Endothelial cell of umbilical vein (primary cell): ENCODE measurements at regions not wholly inside any gene's neighbourhood (a gene's known extent, or its start where the extent isn't known, plus 50 kb on each side); places are given as distances from the start of the nearest gene placed in this dataset.

ENCODE experiments used
- BruUV-seq: library from RNA; stranded (reverse); fragments of 400-500 nt; replicated peaks from 2 replicates; lab custom pipeline; 2021; lab: Mats Ljungman, UMichigan
- CTCF ChIA-PET: fragments of 300-600, 350-600 bp; sonication (Branson Sonifier 250); formaldehyde crosslinking; loops from one replicate; lab custom pipeline; 2021; ENCODE audit warnings: antibody characterized with exemption, inconsistent platforms; lab: Charles Lee
- POLR2A ChIA-PET: fragments of 300-600, 350-600 bp; sonication (Branson Sonifier 250); formaldehyde crosslinking; loops from one replicate; lab custom pipeline; 2021; ENCODE audit warnings: antibody characterized with exemption, inconsistent platforms; lab: Charles Lee
- DNase-seq: peaks from one replicate; pipeline ENCODE4 v3.0.0-alpha.2; 2011; ENCODE audit warnings: low read depth, low spot score
- FAIRE-seq: peaks from 2 replicates; lab custom pipeline; 2011; peaks lifted over from hg19 to GRCh38; lab: Jason Lieb, UNC
- H2AFZ ChIP-seq: 2 replicates; pipeline ENCODE4 v1.6.0; 2012; ENCODE audit warnings: low read depth, low read length, control low read depth, inconsistent platforms
- H3K27ac ChIP-seq: 2 replicates; pipeline ENCODE4 v1.5.1; 2011; ENCODE audit warnings: low read depth, mild to moderate bottlenecking, control low read depth, low read length, moderate library complexity; ENCODE audit not compliant: insufficient read depth
- H3K27me3 ChIP-seq, 2 experiments: 2 replicates each; pipeline versions ENCODE4 v1.6.0 to v1.6.1; 2011; ENCODE audit warnings: low read length in 2 of 2, mixed read lengths in 1 of 2; ENCODE audit not compliant: control insufficient read depth in 2 of 2, insufficient read depth in 2 of 2
- H3K36me3 ChIP-seq, 2 experiments: 2 replicates in 1 of 2; 3 replicates in 1 of 2; pipeline ENCODE4 v1.5.1; 2011; ENCODE audit warnings: low read length in 2 of 2, mild to moderate bottlenecking in 1 of 2, moderate library complexity in 1 of 2; ENCODE audit not compliant: control insufficient read depth in 2 of 2, insufficient read depth in 2 of 2; ENCODE audit errors: extremely low read depth in 1 of 2
- H3K4me1 ChIP-seq: 3 replicates; pipeline ENCODE4 v1.5.1; 2011; ENCODE audit warnings: mild to moderate bottlenecking, low read length; ENCODE audit not compliant: control insufficient read depth, insufficient read depth; ENCODE audit errors: extremely low read depth
- H3K4me2 ChIP-seq: 2 replicates; pipeline ENCODE4 v1.6.1; 2011; ENCODE audit warnings: low read length, control low read depth, mixed read lengths; ENCODE audit not compliant: insufficient read depth
- H3K4me3 ChIP-seq, 3 experiments: fragments of 200-600 bp in 1 of 3; sonication (generic), shearing (Covaris generic) in 1 of 3; replicated peaks in 1 of 3; 2 replicates each; pipeline ENCODE4 v1.5.1; 2011 to 2016; ENCODE audit warnings: control low read depth in 3 of 3, low read length in 3 of 3, mild to moderate bottlenecking in 2 of 3, inconsistent platforms in 1 of 3, low read depth in 1 of 3, moderate library complexity in 1 of 3; ENCODE audit not compliant: insufficient read depth in 1 of 3
- H3K79me2 ChIP-seq: 2 replicates; pipeline ENCODE4 v1.6.0; 2012; ENCODE audit warnings: low read length, inconsistent platforms; ENCODE audit not compliant: control insufficient read depth, insufficient read depth
- H3K9ac ChIP-seq: replicated peaks from 2 replicates; pipeline ENCODE3; 2011; ENCODE audit warnings: low read length, control low read depth; ENCODE audit not compliant: insufficient read depth; ENCODE audit errors: extremely low read depth
- H3K9me1 ChIP-seq: replicated peaks from 3 replicates; pipeline ENCODE4 v1.6.0; 2011; ENCODE audit warnings: mild to moderate bottlenecking, low read length; ENCODE audit not compliant: control insufficient read depth, insufficient read depth; ENCODE audit errors: extremely low read depth
- H3K9me3 ChIP-seq: replicated peaks from 2 replicates; pipeline ENCODE4 v1.5.1; 2012; ENCODE audit warnings: low read length, inconsistent platforms; ENCODE audit not compliant: control insufficient read depth, insufficient read depth
- H4K20me1 ChIP-seq: replicated peaks from 2 replicates; pipeline ENCODE3; 2011; ENCODE audit warnings: mild to moderate bottlenecking, low read length; ENCODE audit not compliant: control insufficient read depth, insufficient read depth; ENCODE audit errors: extremely low read depth
- CTCF ChIP-seq, 2 donors: IDR thresholded peaks; 1 replicate in 1 of 2; 2 replicates in 1 of 2; pipeline ENCODE4 v1.5.1; 2011; ENCODE audit warnings: low read length in 2 of 2, mild to moderate bottlenecking in 2 of 2, moderate library complexity in 2 of 2, control low read depth in 1 of 2, inconsistent platforms in 1 of 2, low read depth in 1 of 2; ENCODE audit not compliant: insufficient read depth in 1 of 2; ENCODE audit errors: extremely low read depth in 1 of 2
- EZH2 ChIP-seq: IDR thresholded peaks from 2 replicates; pipeline ENCODE4 v1.6.1; 2012; ENCODE audit warnings: borderline replicate concordance, low read depth, mild to moderate bottlenecking, moderate library complexity, low read length, inconsistent platforms; ENCODE audit not compliant: severe bottlenecking
- FOS ChIP-seq: IDR thresholded peaks from 2 replicates; pipeline ENCODE4 v1.6.1; 2011; ENCODE audit warnings: mild to moderate bottlenecking, low read length, moderate library complexity, borderline replicate concordance; ENCODE audit not compliant: insufficient read depth
- GATA2 ChIP-seq: IDR thresholded peaks from 2 replicates; pipeline ENCODE4 v1.7.0; 2011; ENCODE audit warnings: low read depth, mild to moderate bottlenecking, moderate library complexity, mixed read lengths, low read length; ENCODE audit not compliant: insufficient read length, insufficient read depth
- JUN ChIP-seq: IDR thresholded peaks from 2 replicates; pipeline ENCODE4 v1.6.1; 2011; ENCODE audit warnings: borderline replicate concordance, low read depth; ENCODE audit not compliant: insufficient read length, insufficient read depth
- MYC ChIP-seq: IDR thresholded peaks from one replicate; pipeline ENCODE4 v1.6.1; 2011; ENCODE audit warnings: mild to moderate bottlenecking, low read depth, low read length
- POLR2A ChIP-seq: IDR thresholded peaks from 2 replicates; pipeline ENCODE4 v1.6.1; 2012; ENCODE audit warnings: low read depth, mild to moderate bottlenecking, control low read depth, low read length
- POLR2AphosphoS5 ChIP-seq: IDR thresholded peaks from 2 replicates; pipeline ENCODE4 v1.6.1; 2012; ENCODE audit warnings: low read depth, mild to moderate bottlenecking, control low read depth, low read length, moderate library complexity; ENCODE audit not compliant: insufficient read depth
- dilution Hi-C: fragments of 300-500 bp; cut with MboI; formaldehyde crosslinking; loops from one replicate; pipeline ENCODE4 v1.15.0; 2019; ENCODE audit warnings: low sequenced_read_pairs; ENCODE audit not compliant: extremely low pct_ligation_motif_present
- intact Hi-C: fragments of 100-400 bp; cut with micrococcal nuclease; formaldehyde crosslinking; loops from one replicate; pipeline ENCODE4 v1.10.0; 2022
- TF ChIP-seq, protein P1 (sequence below): IDR thresholded peaks from 2 replicates; pipeline ENCODE4 v1.6.1; 2011; ENCODE audit not compliant: insufficient read depth, insufficient read length

DNA sequence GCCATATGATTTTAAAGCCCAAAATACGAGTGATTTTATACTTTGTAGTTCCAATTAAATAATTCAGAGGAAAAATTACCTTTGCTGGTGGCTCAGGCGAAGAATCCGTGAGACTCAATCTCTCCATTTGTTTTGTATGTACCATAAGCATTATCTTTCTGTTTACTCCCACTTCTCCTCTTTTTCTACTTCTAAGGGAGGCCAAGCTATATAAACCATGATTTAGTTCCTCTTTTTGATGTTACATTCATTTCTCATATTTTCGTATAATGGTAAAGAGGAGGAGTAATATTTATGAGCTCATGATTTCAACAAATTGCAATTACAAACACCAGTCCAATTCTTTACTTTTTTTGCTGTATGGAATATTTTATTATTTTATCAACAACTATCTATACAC is 50.6 kb upstream of the TES start:
- TF ChIP-seq, protein P1, sequence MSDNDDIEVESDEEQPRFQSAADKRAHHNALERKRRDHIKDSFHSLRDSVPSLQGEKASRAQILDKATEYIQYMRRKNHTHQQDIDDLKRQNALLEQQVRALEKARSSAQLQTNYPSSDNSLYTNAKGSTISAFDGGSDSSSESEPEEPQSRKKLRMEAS: no peak
- no peak for TF ChIP-seq FOS
- no peak for TF ChIP-seq JUN
- TF ChIP-seq POLR2A: no peak
- TF ChIP-seq CTCF (IDR thresholded peaks at IDR 0.05; ENCODE audit: extremely low read depth in 1 of 2, insufficient read depth in 1 of 2, low read depth in 1 of 2, low read length in 2 of 2): no peak
- no peak for TF ChIP-seq EZH2
- no peak for TF ChIP-seq MYC
- TF ChIP-seq POLR2AphosphoS5: no peak
- no peak for TF ChIP-seq GATA2
- Histone ChIP-seq H3K4me1 (no peaks in the 10 kb centered on the region), H3K4me3 (no peak overlapping the region), H3K9ac (no peak overlapping the region), H3K9me1 (no peaks in the 10 kb centered on the region), H3K27me3 (no peaks in the 10 kb centered on the region), H3K36me3 (no peaks in the 10 kb centered on the region), H3K4me2 (no peak overlapping the region), H3K9me3 (no peaks in the 10 kb centered on the region), H4K20me1 (no peaks in the 10 kb centered on the region), H3K79me2 (no peaks in the 10 kb centered on the region), H2AFZ (no peak overlapping the region), H3K27ac (no peak overlapping the region)
- BruUV-seq: no TSS peak
- dilution Hi-C loops: no loop called here
- intact Hi-C loops: no loop called here
- ChIA-PET POLR2A (no interaction called here), CTCF (interaction anchor here (1.0 to 1.9 kb wide), 6 partner anchors 8 to 21 kb away, joined by 3 to 7 read pairs (median 4); no protein-coding TSS in a partner anchor)
- DNase-seq (no peak), FAIRE-seq (no peak)
